Endodermal cell (in vitro differentiated cells): ENCODE measurements at regions not wholly inside any gene's neighbourhood (a gene's known extent, or its start where the extent isn't known, plus 50 kb on each side); places are given as distances from the start of the nearest gene placed in this dataset.

Experiments
- DNase-seq: peaks from one replicate; pipeline ENCODE4 v3.0.0-alpha.2; 2017
- H3K27ac ChIP-seq: 2 replicates; pipeline ENCODE4 v1.5.1; 2013; ENCODE audit warnings: mild to moderate bottlenecking, low read depth, low read length, moderate library complexity
- H3K27me3 ChIP-seq: 2 replicates; pipeline ENCODE4 v1.6.1; 2013; ENCODE audit warnings: mild to moderate bottlenecking, low read length, moderate library complexity; ENCODE audit not compliant: insufficient read depth, control insufficient read depth, poor library complexity, severe bottlenecking
- H3K36me3 ChIP-seq: 2 replicates; pipeline ENCODE4 v1.7.0; 2013; ENCODE audit warnings: mild to moderate bottlenecking, low read length, moderate library complexity; ENCODE audit not compliant: control insufficient read depth, insufficient read depth
- H3K4me1 ChIP-seq: one replicate; pipeline ENCODE4 v1.7.0; 2013; ENCODE audit warnings: low read length; ENCODE audit not compliant: control insufficient read depth, insufficient read depth
- H3K4me3 ChIP-seq: 2 replicates; pipeline ENCODE4 v1.5.1; 2013; ENCODE audit warnings: mild to moderate bottlenecking, low read length, moderate library complexity
- H3K9ac ChIP-seq: 2 replicates; pipeline ENCODE4 v1.6.1; 2013; ENCODE audit warnings: mild to moderate bottlenecking, low read length, moderate library complexity; ENCODE audit not compliant: poor library complexity, severe bottlenecking; ENCODE audit errors: extremely low read depth
- H3K9me3 ChIP-seq: 2 replicates; pipeline ENCODE4 v1.6.1; 2013; ENCODE audit warnings: mild to moderate bottlenecking, low read length, moderate library complexity; ENCODE audit not compliant: control insufficient read depth
- H3K27ac Mint-ChIP-seq: 2 replicates; pipeline ENCODE4 v1.8.0; 2020; ENCODE audit warnings: mixed read lengths
- H3K27me3 Mint-ChIP-seq: 2 replicates; pipeline ENCODE4 v1.8.0; 2021; ENCODE audit warnings: mild to moderate bottlenecking, mixed read lengths; ENCODE audit not compliant: insufficient read depth
- H3K36me3 Mint-ChIP-seq: 2 replicates; pipeline ENCODE4 v1.8.0; 2020; ENCODE audit warnings: low read depth, mixed read lengths
- H3K4me1 Mint-ChIP-seq: 2 replicates; pipeline ENCODE4 v1.8.0; 2020; ENCODE audit warnings: mixed read lengths
- H3K4me3 Mint-ChIP-seq: 2 replicates; pipeline ENCODE4 v1.8.0; 2020; ENCODE audit warnings: mild to moderate bottlenecking, moderate library complexity, mixed read lengths
- H3K9me3 Mint-ChIP-seq: 2 replicates; pipeline ENCODE4 v1.8.0; 2020; ENCODE audit warnings: mild to moderate bottlenecking, mixed read lengths
- CTCF ChIP-seq: fragments of 200-600 bp; sonication (generic); conservative IDR thresholded peaks from 2 replicates; pipeline ENCODE4 v1.5.0; 2021; ENCODE audit warnings: antibody characterized with exemption, mild to moderate bottlenecking
- WGBS, 2 experiments: methylation state at CpG; one replicate each; pipeline versions ENCODE4 v1.1.5 to v1.1.7; 2013; ENCODE audit warnings: missing lambda C conversion rate in 2 of 2, mixed read lengths in 1 of 2; ENCODE audit not compliant: insufficient coverage in 1 of 2, insufficient read length in 1 of 2; 5-methylcytosine and 5-hydroxymethylcytosine counted together

- no peaks in the 10 kb centered on the region for H3K36me3 ChIP-seq
- WGBS, 2 experiments: 71 to 79% methylated on average over 1 of the region's 1 CpG
- H3K9ac ChIP-seq: no peak overlapping the region
- H3K27me3 ChIP-seq: no peaks in the 10 kb centered on the region
- Mint-ChIP-seq H3K4me3 (no peak overlapping the region), H3K4me1 (no peaks in the 10 kb centered on the region), H3K9me3 (peaks cover 28% of the 10 kb centered on the region), H3K27me3 (no peaks in the 10 kb centered on the region), H3K36me3 (peaks cover 18% of the 10 kb centered on the region), H3K27ac (no peak overlapping the region)
- no peak overlapping the region for H3K27ac ChIP-seq
- TF ChIP-seq CTCF: no peak
- no peak overlapping the region for H3K4me3 ChIP-seq
- H3K9me3 ChIP-seq: peaks cover 20% of the 10 kb centered on the region
- H3K4me1 ChIP-seq: no peaks in the 10 kb centered on the region
- DNase-seq: no peak
Measured at GRCh38 chr3:39587113-39587512, 119.6 kb downstream of the MOBP start.

- Histone ChIP-seq H3K36me3 (no peaks in the 10 kb centered on the region), H3K27me3 (no peaks in the 10 kb centered on the region), H3K4me3 (no peak overlapping the region), H3K9ac (no peak overlapping the region), H3K27ac (no peak overlapping the region), H3K9me3 (peaks cover 8% of the 10 kb centered on the region), H3K4me1 (no peaks in the 10 kb centered on the region)
- WGBS, 2 experiments: 91 to 94% methylated on average over 3 of the region's 3 CpGs
- H3K27ac Mint-ChIP-seq: no peak overlapping the region
- H3K4me1 Mint-ChIP-seq: no peaks in the 10 kb centered on the region
- H3K4me3 Mint-ChIP-seq: no peak overlapping the region
- H3K36me3 Mint-ChIP-seq: no peaks in the 10 kb centered on the region
- no peak for DNase-seq
- H3K27me3 Mint-ChIP-seq: no peaks in the 10 kb centered on the region
- H3K9me3 Mint-ChIP-seq: peaks cover 7% of the 10 kb centered on the region
- no peak for TF ChIP-seq CTCF
Measured at GRCh38 chr3:39590806-39591205, 123.3 kb downstream of the MOBP start.

- H3K9me3 Mint-ChIP-seq: no peaks in the 10 kb centered on the region
Measured at GRCh38 chr3:39592311-39593050, 125.0 kb downstream of the MOBP start.

More at GRCh38 chr3:39592311-39593050, 125.0 kb downstream of the MOBP start:
- Mint-ChIP-seq H3K27ac (no peak overlapping the region), H3K27me3 (no peaks in the 10 kb centered on the region), H3K36me3 (no peaks in the 10 kb centered on the region), H3K4me3 (no peak overlapping the region), H3K4me1 (no peaks in the 10 kb centered on the region)
- Histone ChIP-seq H3K27ac (no peak overlapping the region), H3K4me3 (no peak overlapping the region), H3K9ac (no peak overlapping the region), H3K27me3 (no peaks in the 10 kb centered on the region), H3K36me3 (no peaks in the 10 kb centered on the region), H3K4me1 (no peaks in the 10 kb centered on the region), H3K9me3 (no peaks in the 10 kb centered on the region)
- DNase-seq: no peak
- WGBS, 2 experiments: 92 to 98% methylated on average over 4 to 5 of the region's 5 CpGs
- TF ChIP-seq CTCF: no peak
